K562 (cell line): ENCODE measurements at regions not wholly inside any gene's neighbourhood (a gene's known extent, or its start where the extent isn't known, plus 50 kb on each side); places are given as distances from the start of the nearest gene placed in this dataset.

Source experiments
- ATAC-seq: fragments of 200-7000 bp; cut with Tn5 transposase; 3 replicates; pipeline ENCODE4 v1.9.1; 2020; ENCODE audit warnings: moderate library complexity
- BruUV-seq: library from RNA; stranded (reverse); fragments of 400-500 nt; replicated peaks from 2 replicates; lab custom pipeline; 2021; lab: Mats Ljungman, UMichigan
- CTCF ChIA-PET: fragments of 300-600 bp; formaldehyde crosslinking; extraction: SDS; loops from one replicate; lab custom pipeline; 2021; ENCODE audit warnings: low intra/inter-chr PET ratio; lab: Yijun Ruan, JAX
- POLR2A ChIA-PET: fragments of 300-600, 350-650 bp; sonication (Branson Sonifier 250); formaldehyde crosslinking; extraction: SDS; loops from one replicate; lab custom pipeline; 2021; ENCODE audit warnings: antibody characterized with exemption, inconsistent platforms; lab: Yijun Ruan, JAX
- DNase-seq, 4 experiments: peaks; one replicate each; pipeline versions ENCODE4 v3.0.0 to v3.0.0-alpha.2; 2011 to 2018; ENCODE audit warnings: low spot score in 3 of 4, mixed read lengths in 3 of 4; ENCODE audit errors: extremely low read depth in 1 of 4
- FAIRE-seq: peaks from 2 replicates; lab custom pipeline; 2011; peaks lifted over from hg19 to GRCh38; lab: Jason Lieb, UNC
- H2AFZ ChIP-seq: 2 replicates; pipeline ENCODE4 v1.6.0; 2011; ENCODE audit warnings: low read depth, low read length, control low read depth, inconsistent platforms
- H3K27ac ChIP-seq: fragments of 200-600 bp; 3 replicates; pipeline ENCODE4 v1.8.0; 2011; ENCODE audit warnings: low read depth, mild to moderate bottlenecking, control low read depth, inconsistent platforms, low read length, moderate library complexity, mixed read lengths; ENCODE audit errors: extremely low read depth
- H3K27me3 ChIP-seq, 2 experiments: fragments of 300-600 bp in 1 of 2; 2 replicates in 1 of 2; 3 replicates in 1 of 2; pipeline versions ENCODE4 v1.6.0 to v1.8.0; 2011; ENCODE audit warnings: inconsistent platforms in 2 of 2, low read length in 2 of 2, mild to moderate bottlenecking in 1 of 2, mixed read lengths in 1 of 2, moderate library complexity in 1 of 2; ENCODE audit not compliant: control insufficient read depth in 2 of 2, insufficient read depth in 2 of 2
- H3K36me3 ChIP-seq: fragments of 300-600 bp; 3 replicates; pipeline ENCODE4 v1.8.0; 2011; ENCODE audit warnings: mild to moderate bottlenecking, low read length, inconsistent platforms; ENCODE audit not compliant: control insufficient read depth, insufficient read depth
- H3K4me1 ChIP-seq, 2 experiments: fragments of 200-600 bp in 1 of 2; replicated peaks in 1 of 2; 2 replicates in 1 of 2; 3 replicates in 1 of 2; pipeline versions ENCODE4 v1.5.1 to v1.8.0; 2011; ENCODE audit warnings: inconsistent platforms in 2 of 2, low read length in 2 of 2, mild to moderate bottlenecking in 1 of 2, mixed read lengths in 1 of 2, moderate library complexity in 1 of 2; ENCODE audit not compliant: control insufficient read depth in 2 of 2, insufficient read depth in 2 of 2
- H3K4me2 ChIP-seq: 2 replicates; pipeline ENCODE4 v1.6.1; 2011; ENCODE audit warnings: low read length, control low read depth, inconsistent platforms, mixed read lengths; ENCODE audit not compliant: insufficient read depth
- H3K4me3 ChIP-seq: fragments of 200-600 bp; sonication (generic), shearing (Covaris generic); 2 replicates; pipeline ENCODE4 v1.5.1; 2016; ENCODE audit warnings: control low read depth, inconsistent platforms
- H3K79me2 ChIP-seq: fragments of 200-600 bp; 3 replicates; pipeline ENCODE4 v1.8.0; 2011; ENCODE audit warnings: low read length, inconsistent platforms; ENCODE audit not compliant: control insufficient read depth, insufficient read depth
- H3K9ac ChIP-seq, 2 experiments: 2 replicates each; pipeline versions ENCODE4 v1.6.0 to v1.6.1; 2011; ENCODE audit warnings: low read depth in 2 of 2, low read length in 2 of 2, control low read depth in 1 of 2, inconsistent platforms in 1 of 2, mild to moderate bottlenecking in 1 of 2, mixed read lengths in 1 of 2; ENCODE audit not compliant: insufficient read depth in 1 of 2
- H3K9me1 ChIP-seq: one replicate; pipeline ENCODE4 v1.6.0; 2011; ENCODE audit warnings: inconsistent platforms, mild to moderate bottlenecking, low read length, moderate library complexity; ENCODE audit not compliant: control insufficient read depth, insufficient read depth
- H3K9me3 ChIP-seq: replicated peaks from 2 replicates; pipeline ENCODE4 v1.5.1; 2011; ENCODE audit warnings: low read depth, low read length, inconsistent platforms; ENCODE audit not compliant: control insufficient read depth, insufficient read depth
- H4K20me1 ChIP-seq: replicated peaks from 2 replicates; pipeline ENCODE4 v1.6.1; 2011; ENCODE audit warnings: low read length, inconsistent platforms, mixed read lengths; ENCODE audit not compliant: control insufficient read depth, insufficient read depth
- HES1 ChIP-seq: fragments of 450-650 bp; IDR thresholded peaks from 2 replicates; pipeline ENCODE4 v1.6.1; 2016; ENCODE audit warnings: low read depth, mild to moderate bottlenecking, moderate library complexity
- HMGN3 ChIP-seq: IDR thresholded peaks from 2 replicates; pipeline ENCODE4 v1.6.1; 2011; ENCODE audit warnings: borderline replicate concordance, low read depth, mild to moderate bottlenecking, mixed read lengths, low read length; ENCODE audit not compliant: insufficient read length; ENCODE audit errors: extremely low read depth
- LEF1 ChIP-seq: fragments of 450-650 bp; IDR thresholded peaks from 2 replicates; pipeline ENCODE4 v1.6.1; 2016; ENCODE audit warnings: mild to moderate bottlenecking
- MTF1 ChIP-seq: fragments of 250-450 bp; sonication (Bioruptor Pico); IDR thresholded peaks from 2 replicates; pipeline ENCODE4 v1.9.0; 2021; ENCODE audit warnings: moderate library complexity, mild to moderate bottlenecking, inconsistent platforms, borderline replicate concordance
- NR2C2 ChIP-seq, 2 experiments: fragments of 200-800 bp in 1 of 2; sonication (Bioruptor generic) in 1 of 2; sonication (generic) in 1 of 2; formaldehyde crosslinking in 1 of 2; IDR thresholded peaks; 2 replicates each; pipeline versions ENCODE4 v1.6.1 to v1.8.0; 2016 to 2022; ENCODE audit warnings: mild to moderate bottlenecking in 1 of 2, missing compliant biosample characterization in 1 of 2, missing genetic modification characterization in 1 of 2, missing genetic modification reagents in 1 of 2
- YBX1 ChIP-seq: fragments of 450-650 bp; IDR thresholded peaks from 2 replicates; pipeline ENCODE4 v1.7.1; 2016; ENCODE audit warnings: mild to moderate bottlenecking
- ZC3H8 ChIP-seq: fragments of 450-650 bp; IDR thresholded peaks from 2 replicates; pipeline ENCODE4 v1.6.1; 2017
- WGBS: fragments of 100-300 bp; shearing (Covaris generic); methylation state at CpG from one replicate; pipeline ENCODE4 v1.1.6; 2016; ENCODE audit warnings: low coverage, mixed read lengths; ENCODE audit not compliant: insufficient coverage; ENCODE audit errors: missing lambda C conversion rate; 5-methylcytosine and 5-hydroxymethylcytosine counted together
- in situ Hi-C: fragments of 300-500 bp; cut with MboI; formaldehyde crosslinking; loops from 4 replicates; pipeline ENCODE4 v1.15.0; 2018; ENCODE audit warnings: inconsistent platforms, mixed read lengths
- intact Hi-C: fragments of 100-400 bp; cut with micrococcal nuclease; formaldehyde crosslinking; loops from 2 replicates; pipeline ENCODE4 v1.14.2; 2022

DNA sequence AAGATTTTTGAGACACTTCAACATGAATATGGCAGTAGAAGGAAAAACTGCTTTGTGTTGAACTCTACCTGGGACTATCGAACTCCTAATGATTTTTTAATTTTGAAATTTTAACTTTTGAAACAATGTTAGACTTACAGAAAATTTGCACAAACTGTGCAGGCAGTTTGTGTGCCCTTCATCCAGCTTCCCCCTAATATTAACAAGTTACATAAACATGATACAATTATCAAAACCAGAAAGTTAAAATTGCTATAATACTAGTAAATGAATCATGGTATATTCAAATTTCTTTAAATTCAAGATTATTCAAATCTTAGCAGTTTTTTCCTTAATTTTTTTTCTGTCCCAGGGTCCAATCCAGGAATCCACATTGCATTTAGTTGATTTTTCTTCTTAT is 278.9 kb downstream of the ADGRL2 start:
- Histone ChIP-seq H3K9me1 (no peaks in the 10 kb centered on the region), H3K79me2 (no peaks in the 10 kb centered on the region), H3K27me3 (no peaks in the 10 kb centered on the region), H3K4me2 (no peak overlapping the region), H4K20me1 (no peaks in the 10 kb centered on the region), H2AFZ (no peak overlapping the region), H3K4me1 (no peaks in the 10 kb centered on the region), H3K9ac (no peak overlapping the region), H3K4me3 (no peak overlapping the region), H3K27ac (no peak overlapping the region), H3K36me3 (no peaks in the 10 kb centered on the region), H3K9me3 (no peaks in the 10 kb centered on the region)
- TF ChIP-seq LEF1 (no peak), MTF1 (no peak), HMGN3 (no peak), NR2C2 (CRISPR knock-in tag; IDR thresholded peaks at IDR 0.05) (no peak), NR2C2 (tag; IDR thresholded peaks at IDR 0.05) (no peak), YBX1 (no peak), ZC3H8 (no peak), HES1 (no peak)
- BruUV-seq: no TSS peak
- in situ Hi-C loops: no loop called here
- ChIA-PET CTCF (no interaction called here), POLR2A (no interaction called here)
- no peak for ATAC-seq
- no peak for DNase-seq
- intact Hi-C loops: no loop called here
- FAIRE-seq: no peak
- WGBS: 0% methylated on average over 1 of the region's 1 CpG
